GM19397 (cell line): ENCODE measurements at regions not wholly inside any gene's neighbourhood (a gene's known extent, or its start where the extent isn't known, plus 50 kb on each side); places are given as distances from the start of the nearest gene placed in this dataset.
"Not testable (repeated sequence)": the region's sequence is repeated elsewhere in the genome, so short reads cannot be mapped to it uniquely, and the experiment has no call there.

Experiments
- ATAC-seq: cut with Tn5 transposase; IDR thresholded peaks from one replicate; pipeline ENCODE4 v1.9.1; 2021; ENCODE audit warnings: mild to moderate bottlenecking, moderate library complexity; ENCODE audit not compliant: unreplicated experiment

DNA sequence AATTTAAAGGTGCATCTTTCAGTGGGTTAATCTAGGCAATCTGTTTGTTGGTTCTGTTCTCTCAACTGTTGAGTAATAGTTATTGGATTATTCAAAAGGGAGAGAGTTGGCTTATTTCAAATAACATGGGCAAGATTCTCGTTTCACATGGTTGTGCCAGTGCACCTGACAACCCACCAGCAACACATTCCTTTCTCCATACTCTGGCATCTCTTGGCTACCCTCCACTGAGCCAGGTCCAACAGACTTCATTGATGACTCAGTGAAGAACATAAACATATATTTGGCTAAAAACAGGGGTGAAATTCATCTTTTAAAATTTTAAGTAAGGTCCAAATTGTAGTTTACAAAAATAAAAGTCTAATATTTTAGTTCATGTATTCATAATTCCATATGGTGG, 967.2 kb downstream of the RPA4 start:
- ATAC-seq, result no peak

DNA sequence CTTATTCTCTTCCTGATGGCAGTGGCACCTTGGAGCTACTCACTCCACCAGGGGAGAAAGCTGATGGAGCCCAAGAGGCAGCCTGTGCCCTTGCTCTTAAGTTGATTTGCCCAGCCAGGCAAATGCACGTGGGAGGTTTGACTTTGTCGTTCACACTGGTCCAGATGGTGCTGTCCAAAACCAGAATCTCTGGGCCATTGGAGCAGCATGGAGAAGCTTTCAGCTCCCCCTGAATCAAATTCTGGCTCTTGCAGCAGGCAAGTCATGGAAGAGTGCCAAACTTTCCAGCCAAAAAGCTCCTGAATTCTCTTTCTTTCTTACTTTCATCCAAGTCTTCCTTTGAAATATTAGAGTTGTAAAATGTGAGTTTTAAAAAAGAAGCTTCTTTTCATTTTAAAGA, 970.4 kb downstream of the RPA4 start:
- no peak for ATAC-seq

DNA sequence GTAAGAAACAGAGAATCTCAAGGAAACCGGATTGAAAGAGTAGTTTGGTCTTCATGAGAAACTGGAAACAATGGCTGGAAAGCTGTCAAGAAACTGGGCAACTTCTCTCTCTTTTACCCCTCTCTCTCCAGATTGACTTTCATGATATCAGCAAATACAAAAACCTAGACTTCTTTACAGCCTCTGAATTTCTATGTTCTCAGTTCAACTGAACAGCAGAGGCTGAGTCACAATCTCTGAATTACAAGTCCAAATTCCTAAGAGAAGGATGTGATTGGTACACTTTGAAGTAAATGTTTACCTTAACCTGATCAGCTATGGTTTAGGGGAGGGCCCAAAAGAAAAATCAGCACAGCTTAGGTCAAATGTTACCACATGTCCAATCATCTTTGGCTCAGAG, 974.9 kb downstream of the RPA4 start:
- no peak for ATAC-seq

DNA sequence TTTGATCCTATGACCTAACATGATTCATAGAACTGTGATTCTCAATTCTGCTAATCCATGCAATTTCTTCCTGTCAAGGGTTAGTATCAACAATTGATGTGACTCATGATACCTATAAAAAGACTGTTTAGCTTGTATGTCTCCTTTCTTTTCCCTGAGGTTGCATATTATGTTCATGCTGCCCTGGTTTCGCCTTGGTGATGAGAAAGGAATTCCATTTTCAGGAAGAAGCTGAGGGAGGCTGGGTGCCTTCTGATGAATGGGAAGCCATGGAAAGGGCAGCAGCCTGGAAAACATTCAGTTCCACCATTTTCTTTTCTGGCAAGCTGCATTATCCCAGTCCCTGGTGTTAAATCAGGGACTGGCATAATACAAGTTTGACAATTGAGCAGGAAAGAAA, 976.5 kb downstream of the RPA4 start:
- no peak for ATAC-seq

DNA sequence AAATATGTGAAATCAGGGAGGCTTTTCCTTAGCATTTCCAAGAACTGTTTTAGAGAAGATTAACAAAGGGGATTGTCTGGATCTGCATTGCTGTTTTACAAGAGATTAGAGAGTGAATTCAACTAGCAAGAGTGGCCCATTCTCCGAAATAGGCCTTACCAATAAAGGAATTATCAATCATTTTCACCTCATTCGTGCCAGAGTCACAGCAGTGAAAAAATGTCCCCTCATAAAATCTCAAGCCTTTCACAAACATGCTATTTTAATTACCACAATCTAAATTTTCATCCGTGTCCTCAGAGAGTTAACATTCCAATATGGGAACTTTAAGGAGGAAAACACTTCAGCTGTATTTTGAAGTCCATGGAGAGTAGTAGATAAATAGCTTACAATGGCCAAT, 979.6 kb downstream of the RPA4 start:
- no peak for ATAC-seq

DNA sequence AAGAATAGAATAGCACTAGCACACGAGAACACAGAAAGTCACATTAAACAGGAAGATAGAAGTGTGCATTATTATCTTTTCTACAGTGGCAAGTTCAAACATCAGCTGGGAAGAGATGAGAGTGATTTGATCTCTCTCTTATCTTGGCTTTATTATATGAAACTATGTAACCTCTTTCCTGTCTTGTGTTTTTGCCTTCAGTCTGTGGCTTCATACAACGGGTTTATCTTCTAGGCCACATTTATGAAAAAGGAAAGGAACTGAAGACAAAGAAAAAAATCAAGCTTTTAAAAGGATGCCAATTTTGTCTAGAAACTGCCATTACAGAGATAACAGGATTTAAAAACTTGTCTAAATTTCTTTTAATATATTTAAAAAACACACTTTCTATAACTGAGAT, 983.6 kb downstream of the RPA4 start:
- ATAC-seq, result no peak

DNA sequence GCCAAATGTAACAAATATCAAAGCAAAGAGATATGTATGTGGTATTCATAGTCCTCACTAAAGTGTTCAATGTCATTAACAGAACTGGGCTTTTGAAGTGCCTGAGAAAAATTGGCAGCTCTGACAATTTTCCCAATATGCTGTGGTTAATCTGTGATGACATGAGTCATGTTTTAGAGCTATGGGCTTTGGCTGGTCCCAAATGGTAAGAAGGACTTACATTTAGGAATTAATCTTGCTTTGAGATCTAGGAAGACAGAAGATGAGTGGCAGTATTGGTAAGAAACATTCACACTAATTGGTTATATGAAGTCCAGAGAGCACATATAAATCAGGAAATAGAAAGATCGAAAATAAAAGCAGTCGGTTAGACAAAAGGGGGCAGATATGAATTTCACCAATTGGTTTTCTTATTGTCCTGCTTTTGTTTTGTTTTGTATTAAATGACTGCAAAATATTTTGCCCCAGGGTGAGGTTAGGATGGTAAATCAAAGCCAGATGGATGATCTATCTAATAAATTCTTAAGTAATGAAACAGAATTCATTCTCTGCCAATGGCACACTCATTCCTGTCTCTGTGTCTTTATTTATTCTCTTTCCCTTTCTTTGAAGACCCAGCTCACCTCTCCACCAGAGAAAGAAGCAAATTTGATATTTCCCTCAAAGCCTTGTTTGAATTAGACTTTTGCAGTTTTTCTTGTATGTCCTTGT, 993.1 kb downstream of the RPA4 start:
- ATAC-seq, result no peak

DNA sequence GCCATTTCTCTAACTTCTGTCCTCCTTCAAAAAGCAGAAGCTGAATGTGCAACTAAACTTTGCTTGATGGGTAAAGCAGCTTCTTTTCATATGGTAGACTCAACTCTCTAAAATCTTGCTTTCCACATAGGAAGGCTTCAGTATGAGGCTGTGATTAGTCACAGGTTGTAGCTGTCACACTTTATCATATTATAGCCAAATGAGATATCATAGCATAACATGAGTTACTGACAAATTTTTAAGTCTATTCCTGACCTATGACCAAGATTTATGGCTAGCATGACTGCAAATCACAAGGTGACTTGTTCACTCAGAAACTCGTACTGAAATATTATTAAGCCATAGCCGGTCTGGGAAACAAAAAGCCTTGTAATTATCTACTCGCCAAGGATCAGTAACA, 998.6 kb downstream of the RPA4 start:
- ATAC-seq, result no peak

DNA sequence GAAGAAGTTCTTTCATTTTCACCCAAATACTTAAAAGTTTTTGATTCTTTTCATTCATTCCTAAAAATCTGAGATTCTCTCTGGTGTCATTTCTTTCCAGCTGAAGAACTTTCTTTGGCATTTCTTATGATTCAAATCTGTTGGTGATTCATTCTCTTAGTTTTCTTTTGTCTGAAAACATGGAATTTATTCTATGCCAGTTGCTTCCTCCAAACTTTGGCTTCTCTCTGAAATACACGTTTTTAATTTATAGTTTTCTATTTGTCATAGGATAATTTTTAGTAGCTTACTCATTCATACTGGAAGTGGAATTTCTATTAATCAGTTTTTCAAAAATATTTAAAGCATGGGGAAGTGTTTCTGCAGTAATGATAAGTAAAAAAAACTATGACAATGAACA, 1012.0 kb downstream of the RPA4 start:
- no peak for ATAC-seq

DNA sequence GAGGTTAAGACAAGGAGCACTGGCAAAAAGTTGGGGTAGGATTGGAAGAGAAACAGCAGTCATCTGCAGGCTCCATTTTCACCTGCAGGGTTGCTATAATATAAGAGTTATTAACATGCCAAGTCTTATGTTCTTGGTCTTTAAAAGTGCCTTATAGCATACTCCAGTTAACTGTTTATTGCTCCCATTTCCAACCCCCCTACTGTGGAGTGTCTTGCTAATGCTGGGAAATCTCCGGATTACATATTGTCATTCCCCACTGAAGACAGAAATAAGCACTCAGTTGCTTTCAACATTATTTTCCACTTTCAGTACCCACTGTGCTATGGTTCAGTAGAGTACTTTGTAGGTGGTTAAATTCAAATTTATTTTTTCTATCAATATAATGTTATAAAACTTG, 1014.3 kb downstream of the RPA4 start:
- ATAC-seq, result no peak

DNA sequence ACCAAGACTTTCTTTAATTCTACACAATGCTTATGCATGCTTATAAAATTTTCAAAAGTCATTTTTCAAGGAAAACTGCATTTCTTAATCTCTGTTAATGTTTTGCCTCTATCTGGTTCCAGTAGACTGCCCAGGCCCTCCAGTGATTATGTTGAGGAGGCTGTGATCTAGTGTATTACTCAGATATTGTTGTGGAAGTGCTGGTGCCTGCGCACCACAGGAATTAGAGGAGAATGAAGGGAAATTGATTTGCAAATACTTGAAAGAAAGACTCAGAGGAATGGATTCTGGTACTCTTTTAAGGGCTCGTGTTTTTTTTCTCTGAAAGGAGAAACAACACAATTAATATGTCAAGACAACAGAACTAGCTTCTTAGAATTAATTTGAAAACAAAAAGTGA, 1015.1 kb downstream of the RPA4 start:
- ATAC-seq, result no peak

DNA sequence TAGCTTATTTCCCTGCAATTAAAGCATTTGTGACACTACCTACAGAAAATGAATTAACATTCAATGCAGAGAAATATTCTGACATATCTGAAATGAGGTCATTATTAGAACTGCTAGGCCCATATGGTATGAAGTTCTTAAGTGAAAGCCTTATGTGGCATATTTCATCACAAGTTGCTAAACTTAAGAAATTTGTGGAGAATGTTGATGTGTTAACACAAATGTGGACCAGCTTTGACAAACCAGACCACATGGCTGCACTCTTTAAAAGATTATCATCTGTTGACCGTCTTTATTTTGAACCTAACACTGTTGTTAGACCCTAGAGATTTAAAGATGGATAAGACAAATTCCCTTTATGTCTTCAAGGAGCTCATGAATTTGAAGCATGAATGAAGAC, 1024.1 kb downstream of the RPA4 start:
- ATAC-seq, result no peak

DNA sequence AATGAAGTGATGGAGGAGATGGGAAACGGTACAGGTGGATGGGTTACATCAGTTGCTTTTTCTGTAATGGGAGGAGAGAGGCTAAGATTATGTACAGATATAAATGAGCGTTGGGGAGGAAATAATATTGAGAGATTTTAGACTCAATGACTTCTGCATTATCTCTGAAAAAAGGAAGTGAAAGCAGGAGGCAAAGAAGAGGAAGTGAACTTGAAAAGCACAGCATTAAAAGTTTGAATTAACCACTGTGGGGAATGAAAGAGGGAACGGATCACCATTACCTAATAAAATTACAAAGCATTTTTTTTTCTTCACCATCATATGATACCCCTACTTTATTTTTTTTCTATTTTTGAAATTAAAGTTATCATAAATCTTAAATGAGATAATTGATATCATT, 1025.5 kb downstream of the RPA4 start:
- peak; percentile 92 for ATAC-seq

DNA sequence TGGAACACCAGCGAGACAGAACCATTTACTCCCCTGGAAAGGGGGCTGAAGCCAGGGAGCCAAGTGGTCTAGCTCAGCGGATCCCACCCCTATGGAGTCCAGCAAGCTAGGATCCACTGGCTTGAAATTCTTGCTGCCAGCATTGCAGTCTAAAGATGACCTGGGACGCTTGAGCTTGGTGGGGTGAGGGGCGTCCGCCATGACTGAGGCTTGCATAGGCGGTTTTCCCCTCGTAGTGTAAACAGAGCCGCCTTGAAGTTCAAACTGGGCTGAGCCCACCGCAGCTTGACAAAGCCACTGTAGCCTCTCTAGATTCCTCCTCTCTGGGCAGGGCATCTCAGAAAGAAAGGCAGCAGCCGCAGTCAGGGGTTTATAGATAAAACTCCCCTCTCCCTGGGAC, 1031.7 kb downstream of the RPA4 start:
- not testable (repeated sequence) for ATAC-seq

DNA sequence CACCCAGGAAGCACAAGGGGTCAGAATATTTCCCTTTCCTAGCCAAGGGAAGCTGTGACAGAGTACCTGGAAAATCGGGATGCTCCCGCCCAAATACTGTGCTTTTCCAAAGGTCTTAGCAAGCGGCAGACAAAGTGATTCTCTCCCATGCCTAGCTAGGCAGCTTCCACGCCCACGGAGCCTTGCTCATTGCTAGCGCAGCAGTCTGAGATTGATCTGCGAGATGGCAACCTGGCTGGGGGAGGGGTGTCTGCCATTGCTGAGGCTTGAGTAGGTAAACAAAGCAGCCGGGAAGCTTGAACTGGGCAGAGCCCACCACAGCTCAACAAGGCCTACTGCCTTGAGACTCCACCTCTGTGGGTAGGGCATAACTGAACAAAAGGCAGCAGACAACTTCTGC, 1037.5 kb downstream of the RPA4 start:
- not testable (repeated sequence) for ATAC-seq

DNA sequence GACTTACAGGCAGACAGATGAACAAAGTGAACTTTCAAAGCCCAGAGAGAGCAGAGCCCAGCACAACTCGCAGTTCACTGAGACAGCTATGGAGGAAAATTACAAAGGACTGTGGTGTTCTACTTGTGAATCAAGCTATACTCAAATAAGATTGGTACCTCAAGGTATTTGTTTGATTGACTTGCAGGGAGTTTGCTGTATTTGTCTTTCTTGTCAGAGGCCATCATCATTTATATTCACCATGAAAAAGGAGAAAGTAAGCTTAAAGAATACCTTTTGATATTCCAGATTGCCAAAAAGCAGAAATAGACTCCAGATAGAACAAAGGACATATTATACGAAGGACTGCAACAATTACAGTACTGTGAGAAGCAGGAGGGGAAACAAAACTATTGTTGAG, 1047.9 kb downstream of the RPA4 start:
- ATAC-seq, result no peak

DNA sequence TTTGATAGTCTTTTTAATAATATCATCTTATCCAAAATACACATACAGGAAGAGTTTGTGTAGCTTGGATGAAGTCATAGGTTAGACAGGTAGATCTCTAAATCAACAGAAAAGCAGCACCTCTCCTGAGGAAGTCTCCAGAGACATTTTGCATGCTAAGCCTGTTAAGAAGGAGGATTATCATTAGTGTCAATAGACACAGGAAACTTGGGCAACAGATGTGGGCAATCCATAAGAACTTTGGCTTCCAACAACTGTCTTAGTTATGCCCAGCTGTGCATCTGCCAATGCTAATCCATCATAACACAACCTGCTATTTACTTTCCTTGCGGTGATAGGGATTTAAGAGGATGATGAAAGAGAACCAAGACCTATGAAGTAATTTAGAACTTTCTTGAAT, 1052.6 kb downstream of the RPA4 start:
- ATAC-seq, result no peak

DNA sequence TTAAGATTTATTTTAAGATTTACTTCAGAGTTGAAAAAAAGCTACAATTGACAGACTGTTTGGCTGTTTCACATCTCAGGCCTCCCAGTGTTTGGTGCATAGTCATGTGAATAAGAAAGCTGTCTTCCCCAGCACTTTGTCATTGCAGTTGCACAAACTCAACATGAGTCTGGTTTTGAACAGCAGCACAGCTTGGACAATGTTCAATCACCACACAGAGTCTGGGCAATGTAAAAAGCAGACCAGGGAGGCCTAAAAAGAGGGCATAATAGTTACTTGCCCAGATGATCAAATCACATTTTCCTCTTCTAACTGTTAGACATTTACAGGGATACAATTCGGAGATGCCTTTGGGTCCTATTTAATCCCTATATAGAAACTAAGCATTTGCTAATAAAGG, 1055.0 kb downstream of the RPA4 start:
- no peak for ATAC-seq

DNA sequence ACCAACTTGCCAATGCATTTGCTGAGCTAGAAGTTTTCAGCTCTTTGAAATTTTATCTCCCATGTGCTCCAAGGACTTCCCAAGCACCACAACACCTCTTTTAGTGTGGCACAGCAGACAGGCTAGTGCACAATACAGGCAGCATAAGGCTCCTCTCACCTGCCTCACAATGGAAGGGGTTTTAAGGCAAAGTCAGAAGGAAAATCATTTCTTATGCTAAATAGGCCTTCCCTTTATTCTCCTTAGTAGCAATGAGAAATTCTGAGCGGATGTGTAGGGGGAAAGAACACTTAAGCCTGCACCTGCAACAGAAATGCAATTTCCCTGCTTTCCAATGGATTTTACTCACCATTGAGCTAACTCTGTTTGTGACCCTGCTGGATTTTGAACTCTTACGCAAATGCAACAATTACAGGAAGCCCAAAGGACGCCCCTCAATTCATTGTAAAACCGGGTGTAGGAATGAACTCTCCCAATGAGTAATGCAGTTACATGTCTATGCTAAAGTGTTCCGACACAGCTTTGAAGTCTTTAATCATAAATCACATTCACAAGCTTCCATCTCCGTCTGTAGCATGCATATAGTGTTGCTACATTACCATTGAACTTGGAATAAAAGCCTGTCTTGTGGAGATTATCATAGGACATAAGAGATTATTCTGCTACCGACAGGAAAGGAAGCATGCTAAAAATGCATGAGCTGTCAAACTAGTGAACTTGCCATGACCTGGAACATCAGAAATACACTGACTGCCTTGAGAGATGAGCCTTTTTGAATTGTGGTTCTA, 1084.9 kb downstream of the RPA4 start:
- no peak for ATAC-seq

DNA sequence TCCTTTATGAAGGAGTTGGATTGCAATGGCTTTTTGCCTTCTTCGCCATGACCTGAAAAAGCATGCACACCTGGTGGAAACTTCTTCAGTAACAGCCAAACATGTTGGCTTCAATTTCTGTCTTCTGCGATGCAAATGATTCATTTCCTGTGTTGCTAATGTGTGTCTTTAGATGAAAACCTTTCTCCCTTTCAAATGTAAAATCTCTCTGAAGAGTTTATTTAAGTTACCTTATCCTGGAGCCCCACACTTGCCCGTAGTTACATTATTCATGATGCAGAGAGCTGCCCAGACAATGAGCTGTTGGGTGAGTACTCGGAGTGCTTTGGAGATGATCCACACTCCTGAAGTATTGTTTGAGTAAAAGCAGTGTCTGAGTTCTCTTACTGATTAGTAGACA, 1100.9 kb downstream of the RPA4 start:
- no peak for ATAC-seq

DNA sequence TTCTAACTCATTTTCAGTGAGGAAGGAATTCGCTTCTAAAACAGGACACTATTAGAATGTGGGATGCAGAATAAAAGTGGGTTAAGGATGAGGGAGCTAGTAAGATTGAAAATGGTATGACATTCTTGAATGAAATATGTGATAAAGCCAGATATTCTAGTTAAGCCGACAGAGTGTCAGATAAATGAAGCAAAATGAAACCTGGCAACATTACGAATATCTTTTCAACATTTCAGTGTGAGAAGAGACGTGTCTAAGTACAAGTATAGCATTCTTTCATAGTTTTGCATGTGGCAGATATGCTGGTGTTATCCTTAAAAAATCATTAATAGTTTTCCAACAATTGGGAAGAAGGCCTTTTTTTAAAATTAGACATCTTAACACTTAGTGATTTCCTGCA, 1101.4 kb downstream of the RPA4 start:
- ATAC-seq, result no peak

DNA sequence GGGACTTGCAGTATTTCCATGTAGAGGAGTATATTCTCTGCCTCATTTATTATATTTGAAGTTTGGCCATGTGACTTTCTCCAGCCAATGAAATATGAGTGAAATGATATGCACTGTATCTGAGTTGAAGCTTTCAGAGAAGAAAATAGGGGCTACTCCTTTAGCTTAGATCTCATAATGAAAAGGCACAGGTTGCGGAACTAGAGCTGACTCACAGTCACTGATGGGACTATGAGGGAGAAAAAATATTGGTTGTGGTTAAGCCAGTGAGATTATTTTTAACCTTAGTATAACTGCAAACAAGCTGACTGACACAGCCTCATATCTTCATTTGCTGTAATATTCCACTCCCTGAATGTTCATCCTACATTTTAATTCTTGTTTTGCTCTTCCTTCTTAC, 1104.3 kb downstream of the RPA4 start:
- ATAC-seq, result no peak

DNA sequence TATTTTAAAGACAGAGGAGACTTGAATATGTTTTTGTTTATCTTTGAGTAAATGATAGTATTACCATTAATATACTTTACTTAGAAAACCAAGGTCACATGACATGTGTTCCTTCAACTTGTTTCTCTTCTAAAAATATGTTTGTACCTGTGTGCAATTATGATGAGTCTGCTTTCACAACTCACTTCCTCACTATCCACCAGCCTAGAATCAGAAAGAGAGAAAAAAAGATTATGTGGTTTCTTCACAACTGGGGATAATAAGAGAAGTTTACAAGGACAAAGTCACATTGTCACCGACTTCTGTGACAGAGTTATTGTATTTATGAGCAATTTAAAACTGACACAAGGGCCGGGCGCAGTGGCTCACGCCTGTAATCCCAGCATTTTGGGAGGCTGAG, 1112.1 kb downstream of the RPA4 start:
- no peak for ATAC-seq
